Cardiac muscle cell (in vitro differentiated cells and primary cell): ENCODE measurements at regions not wholly inside any gene's neighbourhood (a gene's known extent, or its start where the extent isn't known, plus 50 kb on each side); places are given as distances from the start of the nearest gene placed in this dataset.

Source experiments
- DNase-seq, 2 donors: peaks; one replicate each; pipeline versions ENCODE4 v3.0.0 to v3.0.0-alpha.2; 2010 to 2017; ENCODE audit warnings: low read depth in 1 of 2, low spot score in 1 of 2
- H3K27ac ChIP-seq: fragments of 200-600 bp; sonication (generic); 2 replicates; pipeline ENCODE4 v1.5.1; 2016
- H3K27me3 ChIP-seq: fragments of 200-600 bp; sonication (generic); 2 replicates; pipeline ENCODE4 v1.6.0; 2016; ENCODE audit warnings: control low read depth
- H3K36me3 ChIP-seq: fragments of 200-600 bp; sonication (generic); 2 replicates; pipeline ENCODE4 v1.5.1; 2016; ENCODE audit warnings: control low read depth
- H3K4me1 ChIP-seq: fragments of 200-600 bp; sonication (generic); 2 replicates; pipeline ENCODE4 v1.8.1; 2017; ENCODE audit warnings: low read depth, mild to moderate bottlenecking, mixed run types
- H3K4me3 ChIP-seq: fragments of 200-600 bp; sonication (generic); 2 replicates; pipeline ENCODE4 v1.5.1; 2016; ENCODE audit warnings: mild to moderate bottlenecking
- H3K9me3 ChIP-seq: fragments of 200-600 bp; sonication (generic); 2 replicates; pipeline ENCODE4 v1.5.1; 2017; ENCODE audit warnings: low read depth, mild to moderate bottlenecking, control low read depth
- TF ChIP-seq, protein P1 (sequence below): IDR thresholded peaks from 2 replicates; pipeline ENCODE4 v1.5.1; 2012; ENCODE audit warnings: low read depth, mild to moderate bottlenecking, low read length

DNA sequence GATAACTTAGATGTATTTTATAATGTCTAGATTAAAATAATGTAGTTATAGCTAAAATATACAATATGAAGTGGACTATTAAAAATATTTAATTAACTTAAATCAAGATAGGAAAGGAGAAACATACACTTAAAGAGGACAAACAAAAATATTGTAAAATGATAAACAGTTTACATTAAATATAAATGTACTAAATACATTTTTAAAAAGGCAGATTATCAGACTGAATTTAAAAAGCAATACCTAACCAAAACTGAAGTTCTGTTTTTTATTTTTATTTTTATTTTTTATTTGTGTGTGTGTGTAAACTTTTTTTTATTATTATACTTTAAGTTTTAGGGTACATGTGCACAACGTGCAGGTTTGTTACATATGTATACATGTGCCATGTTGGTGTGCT lies 811.6 kb upstream of the INTU start:
- no peaks in the 10 kb centered on the region for H3K4me1 ChIP-seq
- H3K4me3 ChIP-seq = no peak overlapping the region
- H3K27me3 ChIP-seq = no peaks in the 10 kb centered on the region
- H3K36me3 ChIP-seq = no peaks in the 10 kb centered on the region
- TF ChIP-seq, protein P1, sequence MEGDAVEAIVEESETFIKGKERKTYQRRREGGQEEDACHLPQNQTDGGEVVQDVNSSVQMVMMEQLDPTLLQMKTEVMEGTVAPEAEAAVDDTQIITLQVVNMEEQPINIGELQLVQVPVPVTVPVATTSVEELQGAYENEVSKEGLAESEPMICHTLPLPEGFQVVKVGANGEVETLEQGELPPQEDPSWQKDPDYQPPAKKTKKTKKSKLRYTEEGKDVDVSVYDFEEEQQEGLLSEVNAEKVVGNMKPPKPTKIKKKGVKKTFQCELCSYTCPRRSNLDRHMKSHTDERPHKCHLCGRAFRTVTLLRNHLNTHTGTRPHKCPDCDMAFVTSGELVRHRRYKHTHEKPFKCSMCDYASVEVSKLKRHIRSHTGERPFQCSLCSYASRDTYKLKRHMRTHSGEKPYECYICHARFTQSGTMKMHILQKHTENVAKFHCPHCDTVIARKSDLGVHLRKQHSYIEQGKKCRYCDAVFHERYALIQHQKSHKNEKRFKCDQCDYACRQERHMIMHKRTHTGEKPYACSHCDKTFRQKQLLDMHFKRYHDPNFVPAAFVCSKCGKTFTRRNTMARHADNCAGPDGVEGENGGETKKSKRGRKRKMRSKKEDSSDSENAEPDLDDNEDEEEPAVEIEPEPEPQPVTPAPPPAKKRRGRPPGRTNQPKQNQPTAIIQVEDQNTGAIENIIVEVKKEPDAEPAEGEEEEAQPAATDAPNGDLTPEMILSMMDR = no peak
- no peak for DNase-seq
- no peaks in the 10 kb centered on the region for H3K9me3 ChIP-seq
- no peak overlapping the region for H3K27ac ChIP-seq

DNA sequence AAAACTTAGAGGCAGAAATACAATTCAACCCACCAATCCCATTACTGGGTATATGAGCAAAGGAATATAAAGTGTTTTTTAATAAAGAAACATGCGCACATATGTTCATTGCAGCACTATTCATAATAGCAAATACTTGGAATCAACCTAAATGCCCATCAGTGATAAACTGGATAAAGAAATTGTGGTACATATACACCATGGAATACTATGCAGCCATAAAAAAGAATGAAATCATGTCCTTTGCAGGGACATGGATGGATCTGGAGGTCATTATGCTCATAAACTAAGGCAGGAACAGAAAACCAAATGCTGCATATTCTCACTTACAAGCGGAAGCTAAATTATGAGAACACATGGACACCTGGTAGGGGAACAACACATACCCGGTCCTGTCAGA lies 807.7 kb upstream of the INTU start:
- H3K9me3 ChIP-seq = no peaks in the 10 kb centered on the region
- TF ChIP-seq, protein P1 = no peak
- DNase-seq = no peak
- H3K4me1 ChIP-seq = no peaks in the 10 kb centered on the region
- no peak overlapping the region for H3K4me3 ChIP-seq
- no peak overlapping the region for H3K27ac ChIP-seq
- H3K36me3 ChIP-seq = no peaks in the 10 kb centered on the region
- H3K27me3 ChIP-seq = no peaks in the 10 kb centered on the region

DNA sequence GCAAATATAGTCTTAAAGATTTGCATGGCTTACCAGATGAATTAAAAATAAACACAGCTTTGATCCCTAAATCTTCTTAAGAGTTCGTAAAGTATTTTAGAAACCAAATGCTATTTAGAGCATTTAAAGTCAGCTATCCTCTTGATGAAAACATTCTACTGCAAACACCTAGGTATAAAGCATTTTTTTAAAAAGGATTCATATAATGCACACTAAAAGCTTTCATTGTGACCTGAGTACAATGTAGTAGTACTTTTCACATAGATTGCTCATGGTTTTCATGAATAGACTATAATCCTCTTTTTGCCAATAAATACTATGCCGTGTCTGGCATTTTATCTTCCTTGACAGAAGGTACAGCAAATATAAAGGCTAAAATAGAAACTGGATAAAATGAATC lies 805.1 kb upstream of the INTU start:
- H3K4me1 ChIP-seq = no peaks in the 10 kb centered on the region
- DNase-seq = no peak
- H3K9me3 ChIP-seq = no peaks in the 10 kb centered on the region
- no peaks in the 10 kb centered on the region for H3K36me3 ChIP-seq
- H3K27me3 ChIP-seq = no peaks in the 10 kb centered on the region
- TF ChIP-seq, protein P1 = no peak
- no peak overlapping the region for H3K27ac ChIP-seq
- H3K4me3 ChIP-seq = no peak overlapping the region

DNA sequence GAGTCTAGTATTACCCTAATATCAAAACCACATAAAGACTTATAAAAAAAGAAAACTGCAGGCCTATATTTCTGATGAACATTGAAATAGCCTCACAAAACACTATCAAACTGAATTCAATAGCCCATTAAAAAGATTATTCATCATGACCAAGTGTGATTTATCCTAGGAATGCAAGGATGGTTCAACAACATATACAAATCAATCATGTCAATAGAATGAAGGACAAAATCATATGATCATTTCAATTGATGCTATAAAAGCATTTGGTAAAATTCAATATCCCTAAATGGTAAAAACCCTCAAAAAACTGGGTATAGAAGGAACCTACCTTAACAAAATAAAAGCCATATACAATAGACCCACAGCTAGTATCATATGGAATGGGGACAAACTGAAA lies 797.9 kb upstream of the INTU start:
- no peaks in the 10 kb centered on the region for H3K4me1 ChIP-seq
- no peak for DNase-seq
- no peaks in the 10 kb centered on the region for H3K36me3 ChIP-seq
- H3K9me3 ChIP-seq = no peaks in the 10 kb centered on the region
- TF ChIP-seq, protein P1 = no peak
- H3K4me3 ChIP-seq = no peak overlapping the region
- no peak overlapping the region for H3K27ac ChIP-seq
- no peaks in the 10 kb centered on the region for H3K27me3 ChIP-seq

DNA sequence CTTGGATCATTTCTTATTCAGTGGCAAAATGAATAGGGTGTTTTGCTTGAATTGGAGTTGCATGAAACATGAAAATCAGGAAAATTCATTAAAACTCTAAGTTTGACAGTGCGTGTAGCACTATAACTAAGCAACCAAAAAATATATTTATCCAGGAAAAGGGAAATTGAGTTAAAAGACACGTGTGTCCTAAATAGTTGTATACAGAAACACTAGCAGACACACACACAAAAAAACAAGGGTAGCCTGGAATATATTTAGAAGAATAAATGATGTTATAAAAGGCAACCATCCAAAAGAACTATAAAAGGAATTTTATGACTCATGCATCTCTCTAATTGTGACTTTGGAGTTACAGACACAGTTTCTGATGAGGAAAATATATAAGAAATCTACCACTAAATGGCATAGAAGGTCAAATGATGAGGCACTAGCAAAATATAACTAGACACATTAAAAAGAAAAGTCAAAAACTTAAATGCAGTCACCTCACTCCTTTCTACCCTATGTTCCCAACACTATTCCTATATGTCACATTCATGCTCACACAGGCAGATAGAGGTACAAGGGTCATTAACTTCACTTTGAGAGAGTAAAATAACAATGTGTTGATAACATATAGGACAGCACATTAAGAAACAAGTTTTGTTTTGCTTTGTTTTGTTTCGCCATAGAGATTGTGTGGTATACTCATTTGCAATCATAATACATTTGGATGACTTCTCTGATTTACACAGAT lies 793.6 kb upstream of the INTU start:
- Histone ChIP-seq H3K4me3 (no peak overlapping the region), H3K27me3 (no peaks in the 10 kb centered on the region), H3K9me3 (no peaks in the 10 kb centered on the region), H3K36me3 (no peaks in the 10 kb centered on the region), H3K27ac (no peak overlapping the region), H3K4me1 (no peaks in the 10 kb centered on the region)
- DNase-seq = peak in 1 of 2 donors; percentile 21
- TF ChIP-seq, protein P1 = no peak
